ENCODE measurements at regions not wholly inside any gene's neighbourhood (a gene's known extent, or its start where the extent isn't known, plus 50 kb on each side); places are given as distances from the start of the nearest gene placed in this dataset.

DNA sequence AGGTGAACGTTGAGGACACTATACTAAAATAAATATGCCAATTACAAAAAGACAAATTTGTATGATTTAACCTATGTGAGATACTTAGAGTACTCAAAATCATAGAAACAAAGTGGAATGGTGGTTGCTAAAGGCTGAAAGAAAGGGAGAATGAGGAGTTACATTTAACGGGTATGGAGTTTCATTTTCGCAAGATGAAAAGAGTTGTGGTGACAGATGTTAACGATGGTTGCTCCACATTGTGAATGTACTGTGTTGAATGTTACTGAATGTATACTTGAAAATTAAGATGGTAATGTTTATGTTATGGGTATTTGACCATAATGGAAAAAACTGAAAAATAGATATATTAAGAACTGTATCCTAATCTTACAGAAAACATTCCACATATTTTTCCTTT is 51.3 kb upstream of the MOCS2 start:
- H3K27me3 ChIP-seq = no peaks in the 10 kb centered on the region
- intact Hi-C loops (cut with DNase I; ENCODE audit: low total_unique reads) (no loop called here), in situ Hi-C loops (cut with MboI; ENCODE audit: low sequenced_read_pairs in 4 of 4) (loop anchor here (25.0 kb wide), 3 partner anchors 276 to 1076 kb away; no protein-coding TSS in a partner anchor)
- H3K27ac ChIP-seq = no peak overlapping the region
- no peak for DNase-seq
- no peak overlapping the region for H3K4me3 ChIP-seq
- no peaks in the 10 kb centered on the region for H3K36me3 ChIP-seq
- peaks cover 0 to 6% of the 10 kb centered on the region in 2 donors for H3K4me1 ChIP-seq
- no peaks in the 10 kb centered on the region for H3K9me3 ChIP-seq
- ATAC-seq = no peak
- TF ChIP-seq POLR2A (IDR thresholded peaks at IDR 0.05) = no peak
- TF ChIP-seq, protein P1, sequence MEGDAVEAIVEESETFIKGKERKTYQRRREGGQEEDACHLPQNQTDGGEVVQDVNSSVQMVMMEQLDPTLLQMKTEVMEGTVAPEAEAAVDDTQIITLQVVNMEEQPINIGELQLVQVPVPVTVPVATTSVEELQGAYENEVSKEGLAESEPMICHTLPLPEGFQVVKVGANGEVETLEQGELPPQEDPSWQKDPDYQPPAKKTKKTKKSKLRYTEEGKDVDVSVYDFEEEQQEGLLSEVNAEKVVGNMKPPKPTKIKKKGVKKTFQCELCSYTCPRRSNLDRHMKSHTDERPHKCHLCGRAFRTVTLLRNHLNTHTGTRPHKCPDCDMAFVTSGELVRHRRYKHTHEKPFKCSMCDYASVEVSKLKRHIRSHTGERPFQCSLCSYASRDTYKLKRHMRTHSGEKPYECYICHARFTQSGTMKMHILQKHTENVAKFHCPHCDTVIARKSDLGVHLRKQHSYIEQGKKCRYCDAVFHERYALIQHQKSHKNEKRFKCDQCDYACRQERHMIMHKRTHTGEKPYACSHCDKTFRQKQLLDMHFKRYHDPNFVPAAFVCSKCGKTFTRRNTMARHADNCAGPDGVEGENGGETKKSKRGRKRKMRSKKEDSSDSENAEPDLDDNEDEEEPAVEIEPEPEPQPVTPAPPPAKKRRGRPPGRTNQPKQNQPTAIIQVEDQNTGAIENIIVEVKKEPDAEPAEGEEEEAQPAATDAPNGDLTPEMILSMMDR (IDR thresholded peaks at IDR 0.05 in 4 of 5, conservative IDR thresholded peaks at IDR 0.05 in 1 of 5) = no peak

DNA sequence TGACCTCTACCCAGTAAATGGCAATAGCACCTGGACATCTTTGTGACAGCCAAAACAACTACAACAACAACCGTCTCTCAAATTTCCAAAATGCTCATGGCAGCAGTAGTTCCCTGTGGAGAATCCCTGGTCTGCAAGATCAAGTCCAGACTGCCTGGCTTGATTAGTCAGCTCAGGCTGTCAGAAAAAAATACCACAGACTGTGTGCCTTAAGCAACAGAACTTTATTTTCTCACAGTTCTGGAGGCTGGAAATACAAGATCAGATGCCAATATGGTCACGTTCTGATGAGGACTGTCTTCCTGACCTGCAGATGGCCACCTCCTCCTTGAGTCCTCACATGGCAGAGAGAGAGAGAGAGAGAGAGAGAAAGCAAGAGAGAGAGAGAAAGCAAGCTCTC is 52.3 kb upstream of the MOCS2 start:
- TF ChIP-seq, protein P1 (IDR thresholded peaks at IDR 0.05 in 4 of 5, conservative IDR thresholded peaks at IDR 0.05 in 1 of 5) = no peak
- TF ChIP-seq POLR2A (IDR thresholded peaks at IDR 0.05) = no peak
- in situ Hi-C loops (cut with MboI; ENCODE audit: low sequenced_read_pairs in 4 of 4) = loop anchor here (25.0 kb wide), 3 partner anchors 275 to 1075 kb away; no protein-coding TSS in a partner anchor

DNA sequence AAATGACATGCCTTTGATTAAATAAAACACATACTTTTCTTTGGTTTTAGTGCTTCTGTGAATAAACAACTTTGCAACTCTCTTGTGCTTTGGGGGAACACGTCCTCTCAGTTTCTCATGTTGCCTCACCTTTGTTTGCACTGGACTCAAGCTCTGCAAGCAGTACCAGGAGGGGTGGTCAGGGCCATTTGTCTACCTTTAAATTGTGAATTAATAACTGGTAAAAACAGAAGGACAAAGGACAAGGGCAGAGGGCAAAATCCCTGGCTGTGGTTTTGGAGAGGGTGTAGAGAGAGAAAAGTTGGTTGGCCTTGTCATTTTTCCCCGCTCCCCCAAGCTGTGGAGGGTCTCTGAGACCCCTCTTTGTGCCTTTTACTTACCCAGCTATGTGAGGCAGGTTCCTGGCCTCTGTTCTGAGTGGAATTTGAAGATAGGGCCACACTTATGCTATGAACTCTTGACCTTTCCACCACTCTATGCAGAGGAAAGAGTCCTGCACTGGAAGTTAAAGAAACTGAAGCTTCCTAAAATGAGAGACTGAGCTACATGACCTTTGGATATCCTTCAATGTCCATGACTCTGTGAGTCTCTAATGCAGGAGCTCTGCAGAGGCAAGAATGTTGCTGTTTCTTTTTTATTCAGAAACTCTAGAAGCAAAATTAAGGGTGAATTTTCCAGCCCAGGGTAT is 55.1 kb upstream of the MOCS2 start:
- intact Hi-C loops (cut with DNase I; ENCODE audit: low total_unique reads) = no loop called here
- H3K27ac ChIP-seq = peak overlapping the region in 1 of 4 donors; percentile 17
- no peaks in the 10 kb centered on the region for H3K27me3 ChIP-seq
- ATAC-seq (no peak), DNase-seq (no peak)
- no peak for TF ChIP-seq POLR2A (IDR thresholded peaks at IDR 0.05)
- TF ChIP-seq, protein P1 (IDR thresholded peaks at IDR 0.05 in 4 of 5, conservative IDR thresholded peaks at IDR 0.05 in 1 of 5) = no peak
- in situ Hi-C loops (cut with MboI; ENCODE audit: low sequenced_read_pairs in 4 of 4) = loop anchor here (25.0 kb wide), 3 partner anchors 273 to 1073 kb away; no protein-coding TSS in a partner anchor
- H3K4me3 ChIP-seq = no peak overlapping the region
- no peaks in the 10 kb centered on the region for H3K36me3 ChIP-seq
- no peaks in the 10 kb centered on the region for H3K9me3 ChIP-seq
- H3K4me1 ChIP-seq = peaks cover 0 to 33% of the 10 kb centered on the region in 2 donors

More for the DNA sequence above, 52.3 kb upstream of the MOCS2 start:
- Histone ChIP-seq H3K27ac (peak overlapping the region in 1 of 4 donors; percentile 29), H3K27me3 (no peaks in the 10 kb centered on the region), H3K4me1 (peaks cover 0 to 13% of the 10 kb centered on the region in 2 donors), H3K36me3 (no peaks in the 10 kb centered on the region), H3K4me3 (no peak overlapping the region), H3K9me3 (no peaks in the 10 kb centered on the region)
- ATAC-seq = peak; percentile 68 to 73
- peak in 1 of 2 donors; percentile 19 for DNase-seq
- intact Hi-C loops (cut with DNase I; ENCODE audit: low total_unique reads) = no loop called here

DNA sequence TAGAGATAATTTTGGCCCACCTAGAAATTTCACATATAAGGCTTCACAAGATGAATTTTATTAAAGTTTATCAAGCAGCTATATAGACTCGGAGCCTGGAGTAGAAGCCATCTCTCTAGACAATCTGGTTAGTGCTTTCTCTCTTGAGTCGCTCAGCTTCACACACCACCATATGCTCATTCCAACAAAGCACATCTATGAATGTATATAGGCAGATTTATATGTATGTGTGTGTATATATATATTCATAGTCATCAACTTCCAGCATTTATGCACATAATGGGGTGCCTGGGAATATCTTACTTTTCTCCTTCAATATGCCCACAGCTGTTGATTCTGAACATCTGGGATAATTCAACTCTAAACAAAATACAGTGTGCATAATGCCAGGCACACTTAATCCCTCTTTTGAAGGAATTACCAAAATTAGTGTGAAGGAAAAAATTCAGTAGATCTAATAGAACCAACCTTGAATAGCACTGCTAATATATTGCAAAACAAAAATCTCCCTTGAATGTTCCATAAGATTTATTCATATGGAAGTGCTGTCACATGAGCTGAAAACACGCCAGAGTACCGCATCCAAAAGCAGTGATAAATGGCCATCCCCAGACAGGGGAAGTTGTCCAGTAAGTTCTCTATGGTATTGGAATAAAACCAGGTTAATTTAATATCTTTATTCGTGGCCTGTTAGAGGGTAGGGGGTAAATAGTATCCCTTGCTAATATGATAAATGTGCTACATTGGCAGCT is 56.0 kb upstream of the MOCS2 start:
- H3K27ac ChIP-seq = peak overlapping the region in 3 of 4 donors; percentile 9 to 60 (median 32)
- no peak for ATAC-seq
- in situ Hi-C loops (cut with MboI; ENCODE audit: low sequenced_read_pairs in 4 of 4) = loop anchor here (25.0 kb wide), 3 partner anchors 272 to 1072 kb away; no protein-coding TSS in a partner anchor

More for the DNA sequence above, 56.0 kb upstream of the MOCS2 start:
- H3K27me3 ChIP-seq = no peaks in the 10 kb centered on the region
- peaks cover 0 to 33% of the 10 kb centered on the region in 2 donors for H3K4me1 ChIP-seq
- DNase-seq = no peak
- H3K4me3 ChIP-seq = no peak overlapping the region
- H3K36me3 ChIP-seq = no peaks in the 10 kb centered on the region
- H3K9me3 ChIP-seq = no peaks in the 10 kb centered on the region
- TF ChIP-seq POLR2A (IDR thresholded peaks at IDR 0.05) = no peak
- TF ChIP-seq, protein P1 (IDR thresholded peaks at IDR 0.05 in 4 of 5, conservative IDR thresholded peaks at IDR 0.05 in 1 of 5) = no peak
- intact Hi-C loops (cut with DNase I; ENCODE audit: low total_unique reads) = no loop called here

All from gastrocnemius medialis (tissue), 4 donors.